Right cardiac atrium (tissue), 5 donors: ENCODE measurements at regions not wholly inside any gene's neighbourhood (a gene's known extent, or its start where the extent isn't known, plus 50 kb on each side); places are given as distances from the start of the nearest gene placed in this dataset.
"Not testable (repeated sequence)": the region's sequence is repeated elsewhere in the genome, so short reads cannot be mapped to it uniquely, and the experiment has no call there.

Source experiments
- ATAC-seq, 2 donors: fragments of 200-7000 bp; cut with Tn5 transposase; one replicate each; pipeline versions ENCODE4 v1.8.0 to v1.9.1; 2020; ENCODE audit warnings: moderate library complexity in 2 of 2, mild to moderate bottlenecking in 1 of 2
- DNase-seq, 3 donors: peaks; one replicate each; pipeline ENCODE4 v3.0.0-alpha.2; 2020
- H3K27ac ChIP-seq: one replicate; pipeline ENCODE4 v1.5.1; 2013; ENCODE audit warnings: mild to moderate bottlenecking, low read length, control low read depth, moderate library complexity
- H3K27me3 ChIP-seq: one replicate; pipeline ENCODE4 v1.6.1; 2013; ENCODE audit not compliant: control insufficient read depth, insufficient read depth
- H3K4me1 ChIP-seq: one replicate; pipeline ENCODE4 v1.6.1; 2013; ENCODE audit warnings: low read length; ENCODE audit not compliant: control insufficient read depth, insufficient read depth
- H3K4me3 ChIP-seq: one replicate; pipeline ENCODE4 v1.5.1; 2013; ENCODE audit warnings: low read length, control low read depth
- H3K9me3 ChIP-seq: one replicate; pipeline ENCODE4 v1.6.1; 2013; ENCODE audit warnings: low read length; ENCODE audit not compliant: control insufficient read depth
- WGBS: extraction: QIAGEN DNeasy Blood & Tissue Kit; methylation state at CpG from one replicate; pipeline ENCODE4 v1.1.7; 2013; 5-methylcytosine and 5-hydroxymethylcytosine counted together
- intact Hi-C, 4 donors: fragments of 100-400 bp; cut with DNase I; formaldehyde crosslinking; loops; one replicate each; pipeline versions ENCODE4 v1.11.0 to v1.14.0; 2022 to 2023
- donor health status: healthy with polysubstance abuse.
- donor health status: DM: no; HTN: yes; CAD: no.
- donor health status: DM: no; HTN: no; CAD: no.
- donor health status: DM: no; HTN: yes; CAD: no; lungs with severe emphysema.
- donor health status: DM: yes; HTN: yes; CAD: no.

GRCh38 chr13:86900906-86901305, 770.3 kb upstream of the SLITRK5 start:
- ATAC-seq (no peak), DNase-seq (no peak)
- no peaks in the 10 kb centered on the region for H3K4me1 ChIP-seq
- 58% methylated on average over 1 of the region's 1 CpG for WGBS
- H3K27ac ChIP-seq: no peak overlapping the region
- no peaks in the 10 kb centered on the region for H3K27me3 ChIP-seq
- H3K4me3 ChIP-seq: no peak overlapping the region
- intact Hi-C loops: no loop called here
- H3K9me3 ChIP-seq: no peaks in the 10 kb centered on the region

DNA sequence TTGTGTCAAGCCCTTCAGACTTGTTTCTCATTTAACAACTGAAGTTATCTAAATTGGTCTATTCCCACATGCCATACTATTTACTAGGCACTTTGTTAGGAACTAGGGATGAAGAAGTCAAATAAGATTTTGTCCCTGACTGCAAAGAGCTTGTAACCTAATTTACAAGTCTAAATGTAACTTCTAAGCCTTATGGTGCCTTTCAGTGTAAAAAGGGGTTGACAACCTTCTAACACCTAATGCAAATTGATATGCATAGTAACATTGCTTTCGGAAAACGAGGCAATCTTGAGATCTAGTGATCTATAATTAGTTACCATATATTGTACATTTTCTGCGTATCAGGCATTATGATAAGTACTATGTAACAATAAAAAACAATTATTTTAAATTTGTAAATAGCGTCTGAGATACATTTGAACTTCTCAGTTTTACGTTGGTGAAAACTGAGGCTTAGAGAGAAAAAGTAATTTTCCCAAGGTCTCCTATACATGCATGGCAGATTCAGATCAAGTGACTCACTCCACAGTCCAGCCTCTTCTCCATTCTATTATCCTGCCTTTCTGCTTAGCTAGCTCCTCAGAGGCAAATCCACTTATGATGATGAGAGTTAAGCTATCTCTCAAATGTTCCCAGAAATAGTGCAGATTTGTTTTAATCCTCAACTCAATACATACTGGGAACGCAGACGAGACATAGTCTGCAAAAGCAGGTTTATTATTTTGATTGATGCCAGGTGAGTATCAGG, 764.9 kb upstream of the SLITRK5 start:
- no peak overlapping the region for H3K4me3 ChIP-seq
- ATAC-seq (no peak), DNase-seq (no peak)
- H3K27ac ChIP-seq: no peak overlapping the region
- no peaks in the 10 kb centered on the region for H3K4me1 ChIP-seq
- WGBS: 76% methylated on average over 7 of the region's 7 CpGs
- intact Hi-C loops: no loop called here
- no peaks in the 10 kb centered on the region for H3K9me3 ChIP-seq
- no peaks in the 10 kb centered on the region for H3K27me3 ChIP-seq

DNA sequence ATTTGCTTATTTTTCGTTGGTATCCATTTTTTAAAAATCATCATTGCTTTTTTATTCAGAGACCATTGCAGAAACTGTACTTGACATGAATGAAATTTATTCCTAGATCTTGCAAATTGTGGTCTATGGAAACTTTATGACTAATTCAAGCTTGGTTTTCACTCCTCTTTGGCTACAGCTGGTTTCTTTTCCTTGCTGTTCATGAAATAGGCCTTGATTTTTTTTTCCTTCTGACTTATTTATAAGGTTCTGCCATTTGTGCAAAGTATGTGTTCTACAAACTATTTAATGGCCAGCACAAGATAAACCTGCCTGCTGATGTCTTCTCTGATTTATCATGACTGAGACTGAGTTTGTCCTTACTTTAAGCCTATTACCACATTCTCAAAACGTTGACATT, 764.0 kb upstream of the SLITRK5 start:
- 31% methylated on average over 2 of the region's 2 CpGs for WGBS
- intact Hi-C loops: no loop called here

GRCh38 chr13:86909318-86909717, 761.9 kb upstream of the SLITRK5 start:
- no peak overlapping the region for H3K4me3 ChIP-seq
- no peak for ATAC-seq
- intact Hi-C loops: no loop called here
- DNase-seq: no peak
- H3K27me3 ChIP-seq: no peaks in the 10 kb centered on the region
- H3K4me1 ChIP-seq: no peaks in the 10 kb centered on the region
- no peaks in the 10 kb centered on the region for H3K9me3 ChIP-seq
- H3K27ac ChIP-seq: no peak overlapping the region
- 75% methylated on average over 6 of the region's 6 CpGs for WGBS

More for the DNA sequence above, 764.0 kb upstream of the SLITRK5 start:
- no peak overlapping the region for H3K27ac ChIP-seq
- H3K4me1 ChIP-seq: no peaks in the 10 kb centered on the region
- DNase-seq (no peak), ATAC-seq (no peak)
- H3K4me3 ChIP-seq: no peak overlapping the region
- H3K27me3 ChIP-seq: no peaks in the 10 kb centered on the region
- H3K9me3 ChIP-seq: no peaks in the 10 kb centered on the region

GRCh38 chr13:86914757-86915156, 756.4 kb upstream of the SLITRK5 start:
- Histone ChIP-seq H3K4me1 (no peaks in the 10 kb centered on the region), H3K9me3 (no peaks in the 10 kb centered on the region), H3K27ac (no peak overlapping the region), H3K27me3 (no peaks in the 10 kb centered on the region), H3K4me3 (no peak overlapping the region)
- 85% methylated on average over 5 of the region's 5 CpGs for WGBS
- DNase-seq (no peak), ATAC-seq (no peak)
- intact Hi-C loops: no loop called here

- 98% methylated on average over 10 of the region's 10 CpGs for WGBS
- H3K27me3 ChIP-seq, DNase-seq, H3K4me3 ChIP-seq, ATAC-seq, intact Hi-C loops, H3K27ac ChIP-seq, H3K4me1 ChIP-seq, H3K9me3 ChIP-seq: not testable (repeated sequence)
Observed at GRCh38 chr13:86917438-86917837, 753.7 kb upstream of the SLITRK5 start.

- WGBS: 35% methylated on average over 2 of the region's 2 CpGs
- H3K27ac ChIP-seq: no peak overlapping the region
- no peak for ATAC-seq
- H3K4me1 ChIP-seq: no peaks in the 10 kb centered on the region
- H3K27me3 ChIP-seq: no peaks in the 10 kb centered on the region
- no peak for DNase-seq
- no peaks in the 10 kb centered on the region for H3K9me3 ChIP-seq
- H3K4me3 ChIP-seq: no peak overlapping the region
- intact Hi-C loops: no loop called here
Observed at GRCh38 chr13:86918682-86919081, 752.5 kb upstream of the SLITRK5 start.

DNA sequence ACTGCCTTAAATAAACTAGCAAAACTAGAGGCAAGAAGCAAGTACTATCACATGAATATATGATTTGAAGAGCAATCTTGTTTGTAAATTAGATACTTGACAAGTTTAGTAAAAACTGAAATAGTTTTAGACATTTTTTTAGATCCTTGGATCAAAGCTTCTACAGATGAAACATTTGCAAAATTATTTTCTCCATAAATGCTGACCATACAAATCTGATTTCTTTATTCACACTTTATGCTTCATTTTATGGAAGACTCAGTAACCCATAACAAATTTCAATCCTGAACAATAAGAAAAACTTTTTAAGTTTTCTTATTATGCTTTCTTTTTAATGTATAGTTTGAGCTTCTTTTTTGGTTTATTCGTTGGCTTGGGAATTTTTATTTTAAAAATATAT, 750.2 kb upstream of the SLITRK5 start:
- Histone ChIP-seq H3K27me3 (no peaks in the 10 kb centered on the region), H3K9me3 (no peaks in the 10 kb centered on the region), H3K4me3 (no peak overlapping the region), H3K4me1 (no peaks in the 10 kb centered on the region), H3K27ac (no peak overlapping the region)
- no peak for DNase-seq
- ATAC-seq: no peak
- 85% methylated on average over 1 of the region's 1 CpG for WGBS
- intact Hi-C loops: no loop called here

DNA sequence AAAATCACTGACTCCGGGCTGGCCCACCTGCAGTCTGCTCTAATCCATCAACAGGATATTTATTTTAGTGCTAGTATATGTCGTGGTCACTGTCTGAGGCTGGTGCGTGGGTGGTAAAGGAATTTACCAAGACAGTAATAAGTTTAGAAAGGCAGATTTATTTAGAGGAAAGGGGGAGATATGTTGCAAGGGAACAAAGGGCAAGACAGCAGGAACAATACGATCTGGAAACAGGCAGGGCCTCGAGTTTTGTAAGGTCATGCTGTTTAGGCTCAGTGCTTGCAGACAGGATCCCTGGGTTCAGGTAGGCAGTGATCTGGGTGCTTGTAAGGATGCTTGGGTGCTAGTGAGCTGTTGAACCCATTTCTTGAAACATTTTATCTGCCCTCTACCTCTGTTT, 748.2 kb upstream of the SLITRK5 start:
- Histone ChIP-seq H3K27ac (no peak overlapping the region), H3K4me1 (no peaks in the 10 kb centered on the region), H3K27me3 (no peaks in the 10 kb centered on the region), H3K4me3 (no peak overlapping the region), H3K9me3 (no peaks in the 10 kb centered on the region)
- ATAC-seq: no peak
- WGBS: 45% methylated on average over 5 of the region's 5 CpGs
- intact Hi-C loops: no loop called here
- no peak for DNase-seq

- H3K9me3 ChIP-seq, ATAC-seq, H3K4me1 ChIP-seq, DNase-seq, H3K27me3 ChIP-seq, H3K27ac ChIP-seq, intact Hi-C loops, H3K4me3 ChIP-seq: not testable (repeated sequence)
- 88% methylated on average over 3 of the region's 3 CpGs for WGBS
Observed at GRCh38 chr13:86926916-86927315, 744.3 kb upstream of the SLITRK5 start.

- Histone ChIP-seq H3K4me1 (no peaks in the 10 kb centered on the region), H3K27me3 (no peaks in the 10 kb centered on the region), H3K9me3 (no peaks in the 10 kb centered on the region), H3K27ac (no peak overlapping the region), H3K4me3 (no peak overlapping the region)
- ATAC-seq (no peak), DNase-seq (no peak)
- intact Hi-C loops: no loop called here
- WGBS: 13% methylated on average over 3 of the region's 3 CpGs
Observed at GRCh38 chr13:86932776-86933334, 738.3 kb upstream of the SLITRK5 start.

DNA sequence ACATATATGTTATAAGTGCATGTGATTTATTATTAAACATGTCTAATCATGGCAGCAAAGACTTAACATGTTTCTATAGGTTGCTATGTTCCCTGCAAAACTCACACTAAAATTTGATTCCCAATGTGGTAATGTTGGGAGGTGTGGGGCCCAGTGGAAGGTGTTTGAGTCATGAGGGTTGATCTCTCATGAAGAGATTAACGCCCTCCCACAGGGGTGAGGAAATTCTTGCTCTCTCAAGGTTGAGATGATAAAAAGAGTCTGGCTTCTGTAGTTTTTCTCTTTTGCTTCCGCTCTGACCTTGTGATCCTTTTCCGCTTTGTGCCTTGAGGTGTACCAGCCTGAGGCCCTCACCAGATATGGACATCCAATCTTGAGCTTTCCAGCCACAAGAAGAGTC, 737.5 kb upstream of the SLITRK5 start:
- intact Hi-C loops: no loop called here
- Histone ChIP-seq H3K4me3 (no peak overlapping the region), H3K4me1 (no peaks in the 10 kb centered on the region), H3K9me3 (no peaks in the 10 kb centered on the region), H3K27me3 (no peaks in the 10 kb centered on the region), H3K27ac (no peak overlapping the region)
- WGBS: 60% methylated on average over 3 of the region's 3 CpGs
- no peak for DNase-seq
- ATAC-seq: no peak
